ENCODE measurements at regions not wholly inside any gene's neighbourhood (a gene's known extent, or its start where the extent isn't known, plus 50 kb on each side); places are given as distances from the start of the nearest gene placed in this dataset.

DNA sequence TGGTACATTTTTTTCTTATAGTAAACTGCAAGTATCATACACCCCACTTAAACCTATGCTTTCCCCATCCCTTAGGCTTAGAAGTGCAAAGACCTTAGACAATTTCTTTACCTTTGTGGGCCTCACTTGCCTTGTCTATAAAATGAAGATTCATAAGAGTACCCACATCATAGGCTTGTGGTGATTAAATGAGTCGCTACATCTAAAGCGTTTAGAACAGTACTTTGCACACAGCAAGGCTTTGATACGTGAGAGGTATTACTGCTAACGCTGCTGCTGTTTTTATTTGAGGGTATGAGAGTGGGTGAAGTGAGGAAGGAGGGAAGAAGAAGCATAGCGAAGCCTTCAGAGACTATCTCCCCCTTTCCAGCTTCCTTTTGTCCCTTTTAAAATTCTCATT is 87.8 kb upstream of the RPS6KA3 start:
- no peak for TF ChIP-seq EP300 (IDR thresholded peaks at IDR 0.05)
- no peak for TF ChIP-seq POLR2A (IDR thresholded peaks at IDR 0.05)
- TF ChIP-seq, protein P1, sequence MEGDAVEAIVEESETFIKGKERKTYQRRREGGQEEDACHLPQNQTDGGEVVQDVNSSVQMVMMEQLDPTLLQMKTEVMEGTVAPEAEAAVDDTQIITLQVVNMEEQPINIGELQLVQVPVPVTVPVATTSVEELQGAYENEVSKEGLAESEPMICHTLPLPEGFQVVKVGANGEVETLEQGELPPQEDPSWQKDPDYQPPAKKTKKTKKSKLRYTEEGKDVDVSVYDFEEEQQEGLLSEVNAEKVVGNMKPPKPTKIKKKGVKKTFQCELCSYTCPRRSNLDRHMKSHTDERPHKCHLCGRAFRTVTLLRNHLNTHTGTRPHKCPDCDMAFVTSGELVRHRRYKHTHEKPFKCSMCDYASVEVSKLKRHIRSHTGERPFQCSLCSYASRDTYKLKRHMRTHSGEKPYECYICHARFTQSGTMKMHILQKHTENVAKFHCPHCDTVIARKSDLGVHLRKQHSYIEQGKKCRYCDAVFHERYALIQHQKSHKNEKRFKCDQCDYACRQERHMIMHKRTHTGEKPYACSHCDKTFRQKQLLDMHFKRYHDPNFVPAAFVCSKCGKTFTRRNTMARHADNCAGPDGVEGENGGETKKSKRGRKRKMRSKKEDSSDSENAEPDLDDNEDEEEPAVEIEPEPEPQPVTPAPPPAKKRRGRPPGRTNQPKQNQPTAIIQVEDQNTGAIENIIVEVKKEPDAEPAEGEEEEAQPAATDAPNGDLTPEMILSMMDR (IDR thresholded peaks at IDR 0.05) = no peak

Measured in sigmoid colon (tissue), 4 donors.